GM18870 (cell line): ENCODE measurements at regions not wholly inside any gene's neighbourhood (a gene's known extent, or its start where the extent isn't known, plus 50 kb on each side); places are given as distances from the start of the nearest gene placed in this dataset.

Experiments
- ATAC-seq: cut with Tn5 transposase; IDR thresholded peaks from one replicate; pipeline ENCODE4 v1.9.1; 2021; ENCODE audit warnings: moderate library complexity; ENCODE audit not compliant: unreplicated experiment

DNA sequence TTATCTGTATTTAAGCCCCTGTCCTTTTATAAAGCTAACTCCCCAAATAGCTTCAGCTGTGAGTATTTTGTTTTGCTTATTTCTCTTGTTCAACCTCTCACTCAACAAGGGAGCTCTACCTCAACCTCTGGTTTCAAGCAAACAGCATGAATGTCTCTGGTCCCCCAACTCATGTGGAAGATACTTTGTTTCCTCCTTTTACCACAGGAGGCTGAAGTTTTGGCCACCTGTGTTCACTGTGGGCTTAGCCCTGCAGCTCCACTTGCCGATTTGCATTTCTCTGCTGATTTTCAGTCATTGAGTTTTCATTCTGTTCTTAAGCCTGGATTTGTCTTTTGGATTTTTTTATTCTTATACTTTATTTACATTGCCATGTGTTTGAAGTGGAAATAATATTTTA, 613.1 kb downstream of the USP25 start:
- ATAC-seq, result no peak

GRCh38 chr21:16343776-16344175, 614.0 kb downstream of the USP25 start:
- no peak for ATAC-seq

DNA sequence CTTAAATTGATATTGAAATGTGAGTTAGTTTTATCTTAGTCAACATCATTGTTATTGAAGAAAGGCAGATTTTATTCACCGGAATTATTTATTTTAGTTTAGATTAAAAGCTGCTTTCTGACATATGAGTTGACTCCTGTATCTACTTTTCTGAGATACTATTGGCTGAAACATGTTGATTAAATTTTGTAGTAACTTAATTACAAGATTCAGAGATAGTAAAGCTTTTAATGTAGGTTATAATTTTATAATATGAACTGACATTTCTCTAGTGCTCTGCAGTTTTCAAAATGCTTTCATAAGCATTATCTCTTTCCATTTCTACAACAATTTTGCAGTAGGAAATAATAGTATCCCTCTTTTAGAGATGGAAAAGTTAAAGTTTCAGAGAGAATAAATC, 616.0 kb downstream of the USP25 start:
- no peak for ATAC-seq

GRCh38 chr21:16347223-16347622, 617.4 kb downstream of the USP25 start:
- ATAC-seq, result no peak

DNA sequence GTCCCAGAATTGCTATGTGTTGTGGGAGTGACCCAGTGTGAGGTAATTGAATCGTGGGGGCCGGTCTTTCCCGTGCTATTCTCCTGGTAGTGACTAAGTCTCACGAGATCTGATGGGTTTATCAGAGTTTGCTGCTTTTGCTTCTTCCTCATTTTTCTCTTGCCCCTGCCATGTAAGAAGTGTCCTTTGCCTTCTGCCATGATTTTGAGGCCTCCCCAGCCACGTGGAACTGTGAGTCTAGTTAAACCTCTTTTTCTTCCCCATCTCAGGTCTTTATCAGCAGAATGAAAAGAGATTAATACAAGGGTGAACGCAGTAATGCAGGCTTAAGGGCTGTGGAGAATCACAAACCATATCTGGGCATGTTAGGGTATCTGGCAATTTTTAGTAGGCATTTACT, 624.0 kb downstream of the USP25 start:
- no peak for ATAC-seq

DNA sequence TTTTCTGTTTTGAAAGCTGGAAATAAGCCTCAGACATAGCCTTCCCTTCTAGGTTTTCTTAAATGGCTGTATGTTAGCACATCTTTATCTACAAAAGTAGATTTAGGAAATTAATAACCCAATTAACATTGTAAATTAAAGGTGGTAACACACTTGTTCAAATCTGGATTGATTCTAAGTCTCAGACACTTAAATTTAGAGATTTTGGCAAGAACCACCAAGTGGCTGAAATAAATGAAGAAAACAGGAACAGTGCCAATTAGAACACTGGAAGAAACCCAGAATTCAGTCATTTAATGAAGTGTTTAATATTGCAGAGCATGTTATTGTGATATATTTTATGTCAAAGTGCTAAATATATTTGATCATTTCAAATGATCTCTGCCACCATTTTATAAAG, 628.2 kb downstream of the USP25 start:
- ATAC-seq, result no peak

DNA sequence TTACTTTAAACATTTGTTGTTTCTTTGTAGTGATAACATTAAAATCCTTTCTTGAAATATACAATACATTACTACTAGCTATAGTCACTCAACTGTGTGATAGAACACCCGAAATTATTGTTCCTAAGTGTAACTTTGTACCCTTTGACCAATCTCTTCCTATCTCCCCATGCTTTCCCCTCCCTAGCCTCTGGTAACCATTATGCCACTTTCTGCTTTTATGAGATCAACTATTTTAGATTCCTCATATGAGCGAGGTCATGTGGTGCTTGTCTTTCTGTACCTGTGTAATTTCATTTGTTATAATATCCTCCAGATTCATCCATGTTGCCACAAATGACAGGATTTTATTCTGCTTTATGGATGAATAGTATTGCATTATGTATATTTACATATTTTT, 629.0 kb downstream of the USP25 start:
- no peak for ATAC-seq

GRCh38 chr21:16363100-16363499, 633.3 kb downstream of the USP25 start:
- ATAC-seq, result no peak

DNA sequence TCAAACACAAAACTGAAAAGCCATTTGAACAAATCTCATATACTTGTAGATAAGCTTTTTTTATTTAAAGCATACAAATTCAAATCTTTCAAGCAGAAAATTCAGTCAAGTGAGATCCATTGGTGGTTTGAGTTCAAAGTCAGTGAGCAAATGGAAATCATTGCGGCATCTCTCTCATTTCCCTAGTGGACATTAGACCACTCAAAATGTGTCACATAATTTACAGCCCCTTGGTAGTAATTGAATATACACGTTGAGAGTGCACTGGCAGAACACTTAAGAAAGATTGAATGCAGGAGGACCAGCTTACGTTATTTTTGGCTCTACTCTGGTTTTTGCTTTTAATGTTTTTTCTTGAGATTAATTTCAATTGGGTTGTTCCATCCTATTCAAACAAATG, 633.7 kb downstream of the USP25 start:
- ATAC-seq, result no peak

- ATAC-seq, result no peak
Measured at GRCh38 chr21:16366207-16366606, 636.4 kb downstream of the USP25 start.

DNA sequence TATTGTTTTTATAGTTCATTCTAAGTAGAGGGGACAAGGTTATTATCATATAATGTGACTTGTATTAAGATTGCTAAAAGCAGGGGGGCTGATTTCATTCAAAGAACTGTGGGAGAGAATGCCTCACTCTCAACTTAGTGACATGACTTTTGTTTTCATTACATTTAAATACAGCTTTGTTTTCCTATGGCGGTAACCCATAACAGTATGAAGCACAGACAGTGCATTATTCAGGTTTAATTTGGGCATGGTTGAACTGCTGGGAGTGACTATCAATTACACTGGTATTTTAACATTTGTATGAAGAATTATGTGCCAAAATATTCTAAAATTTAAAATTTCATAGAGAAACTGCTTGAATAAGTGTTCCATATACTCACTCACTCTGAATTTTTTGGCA, 637.3 kb downstream of the USP25 start:
- no peak for ATAC-seq

GRCh38 chr21:16370186-16370585, 640.4 kb downstream of the USP25 start:
- ATAC-seq, result no peak

DNA sequence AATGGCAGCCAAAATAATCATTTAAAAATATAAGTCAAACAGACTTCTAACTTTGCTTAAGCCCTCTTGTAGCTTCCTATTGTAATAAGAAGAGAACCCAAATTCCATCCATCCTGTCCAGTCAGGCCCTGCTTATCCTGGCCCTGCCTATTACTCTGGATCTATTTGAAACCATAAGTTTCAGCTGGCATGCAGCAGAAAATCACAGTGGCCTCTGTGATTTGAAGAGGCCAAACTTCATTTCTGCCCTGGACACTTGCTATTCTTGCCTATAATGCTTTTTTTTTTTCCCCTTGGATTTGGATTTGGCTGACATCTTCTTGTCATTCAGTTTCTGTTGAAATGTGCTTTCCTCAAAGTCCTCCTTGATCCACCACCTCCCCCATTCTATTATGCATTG, 642.8 kb downstream of the USP25 start:
- no peak for ATAC-seq

DNA sequence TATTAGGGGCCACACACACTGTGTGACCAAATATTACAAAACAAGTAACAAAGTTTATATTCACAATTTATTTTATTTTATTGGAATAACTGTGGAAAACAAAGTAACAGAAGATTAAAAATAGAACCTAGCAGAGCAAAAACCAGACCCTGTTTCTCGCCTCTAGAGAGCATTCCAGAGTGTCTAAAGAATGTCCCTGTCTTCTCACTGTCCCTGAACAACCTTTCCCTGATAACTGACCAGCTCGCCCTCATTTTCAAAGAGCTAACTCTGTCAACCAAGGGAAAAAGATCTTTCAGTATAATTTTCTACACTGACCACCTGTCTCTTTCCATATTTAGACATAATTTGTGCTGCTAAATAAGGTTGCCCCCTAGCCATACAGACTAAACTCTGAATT, 646.9 kb downstream of the USP25 start:
- ATAC-seq, result no peak

GRCh38 chr21:16377120-16377658, 647.4 kb downstream of the USP25 start:
- ATAC-seq, result no peak

- no peak for ATAC-seq
Measured at GRCh38 chr21:16377857-16378256, 648.1 kb downstream of the USP25 start.

DNA sequence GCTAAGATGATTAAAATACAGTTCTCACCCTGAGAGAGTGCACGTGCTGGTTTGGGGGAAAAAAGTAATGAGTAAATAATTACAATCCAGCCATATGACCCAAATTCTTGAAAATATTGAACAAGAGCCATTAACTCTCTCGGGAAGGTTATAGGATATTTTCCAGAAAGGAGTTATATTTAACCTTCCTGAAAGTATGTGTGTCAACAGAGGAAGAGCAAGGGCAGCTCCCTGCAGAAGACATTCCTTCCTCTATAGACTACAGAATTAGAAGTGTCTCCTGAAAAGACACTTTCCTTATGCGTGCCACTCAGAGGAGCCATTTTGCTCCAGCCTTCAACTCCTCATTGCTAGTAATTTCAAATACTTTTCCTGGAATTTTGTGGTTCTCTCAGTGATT, 648.7 kb downstream of the USP25 start:
- ATAC-seq, result no peak

DNA sequence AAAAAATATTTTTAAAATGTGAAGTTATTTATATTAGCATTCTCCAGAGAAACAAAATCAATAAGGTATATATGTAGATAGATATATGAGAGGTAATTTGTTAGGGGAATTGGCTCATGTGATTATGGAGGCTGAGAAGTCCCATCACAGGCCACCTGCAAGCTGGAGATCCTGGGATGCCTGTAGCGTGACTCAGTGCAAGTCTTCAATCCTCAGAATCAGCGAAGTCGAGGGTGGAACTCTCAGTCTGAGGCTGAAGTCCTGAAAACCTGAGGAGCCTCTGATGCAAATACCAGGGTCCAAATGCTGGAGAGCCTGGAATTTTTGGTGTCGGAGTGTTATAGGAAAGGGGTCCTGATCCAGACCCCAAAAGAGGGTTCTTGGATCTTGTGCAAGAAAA, 658.5 kb downstream of the USP25 start:
- ATAC-seq, result no peak

DNA sequence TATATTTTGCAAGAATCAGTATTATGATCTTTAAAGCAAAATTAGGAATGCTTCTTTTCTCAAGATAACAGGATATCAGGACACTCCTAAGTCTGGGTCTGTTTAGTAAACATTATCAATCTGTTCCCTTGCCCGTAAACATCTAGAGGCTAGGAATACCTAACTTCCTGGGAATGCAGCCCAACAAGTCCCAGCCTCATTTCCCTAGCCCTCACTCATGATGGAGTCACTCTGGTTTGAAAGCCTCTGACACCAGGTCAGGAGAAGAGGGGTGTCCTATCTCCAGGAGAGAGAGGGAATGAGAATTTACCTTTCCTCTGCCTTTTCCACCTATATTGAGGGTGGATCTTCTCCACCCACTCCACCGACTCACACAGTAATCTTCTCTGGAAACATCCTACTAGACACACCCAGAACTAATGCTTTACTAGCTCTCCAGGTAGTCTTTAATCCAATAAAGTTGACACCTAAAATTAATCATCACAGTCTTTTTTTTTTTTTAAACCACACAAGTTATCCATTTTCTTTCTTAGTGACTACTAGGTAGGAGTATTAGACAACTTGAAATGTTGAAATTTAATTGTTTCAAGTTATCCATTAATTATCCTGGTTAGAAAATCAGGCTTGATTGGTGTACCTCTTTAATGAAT, 659.3 kb downstream of the USP25 start:
- ATAC-seq, result no peak

DNA sequence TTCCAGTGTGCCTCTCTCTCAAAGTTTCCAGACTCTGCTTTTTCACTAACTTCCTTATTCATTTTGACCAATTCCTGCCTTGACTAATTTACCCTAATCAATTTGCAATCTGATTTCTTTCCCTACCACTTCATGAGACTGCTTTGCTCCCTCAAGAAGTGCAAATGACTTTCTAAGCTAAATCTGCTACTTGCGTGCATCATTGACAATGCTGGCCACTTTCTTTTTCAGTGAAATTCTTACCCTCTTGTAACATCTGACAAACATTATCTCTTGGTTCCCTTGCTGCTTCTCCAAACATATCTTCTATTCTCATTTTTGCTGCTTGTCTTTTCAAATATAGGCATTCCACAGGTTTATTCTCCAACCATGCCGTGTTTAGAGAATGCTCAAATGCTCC, 659.9 kb downstream of the USP25 start:
- ATAC-seq, result no peak

DNA sequence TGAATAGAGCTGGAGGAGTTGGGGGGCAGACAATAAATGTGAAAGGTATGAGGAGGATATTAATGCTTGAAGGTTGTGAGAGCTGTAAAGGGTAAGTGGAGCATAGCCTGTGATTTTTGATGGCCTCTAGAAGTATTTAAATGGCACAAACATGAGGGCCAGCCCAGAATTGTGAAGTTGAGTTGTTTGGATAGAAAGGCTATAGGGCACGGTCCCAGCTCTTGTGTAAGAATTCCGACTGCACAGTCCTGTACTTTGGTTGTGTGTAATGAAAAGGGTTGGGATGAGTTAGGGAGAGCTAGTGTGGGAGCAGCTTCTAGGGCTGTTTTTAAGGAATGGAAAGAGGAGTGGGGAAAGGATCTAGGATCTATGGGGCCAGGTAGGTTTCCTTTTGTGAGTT, 665.5 kb downstream of the USP25 start:
- ATAC-seq, result no peak

DNA sequence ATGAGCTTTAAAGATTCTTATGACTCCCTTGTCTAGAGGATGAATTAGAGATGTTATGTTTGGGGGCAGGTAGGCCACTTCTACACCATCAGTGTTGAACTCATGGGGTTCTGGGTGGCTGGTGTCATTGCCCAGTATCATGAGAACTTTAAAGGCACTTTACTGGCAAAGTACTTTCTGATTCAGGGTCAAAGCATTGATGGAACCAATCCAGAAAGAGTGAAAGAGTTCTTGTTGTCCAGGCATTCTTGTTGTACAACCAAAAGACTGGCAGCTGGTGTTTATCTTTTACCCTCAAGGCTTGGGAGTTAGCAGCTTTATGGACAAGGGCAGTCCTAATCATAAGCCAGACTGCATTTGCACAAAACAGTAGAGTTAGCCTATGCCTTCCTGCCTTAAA, 673.0 kb downstream of the USP25 start:
- ATAC-seq, result no peak

DNA sequence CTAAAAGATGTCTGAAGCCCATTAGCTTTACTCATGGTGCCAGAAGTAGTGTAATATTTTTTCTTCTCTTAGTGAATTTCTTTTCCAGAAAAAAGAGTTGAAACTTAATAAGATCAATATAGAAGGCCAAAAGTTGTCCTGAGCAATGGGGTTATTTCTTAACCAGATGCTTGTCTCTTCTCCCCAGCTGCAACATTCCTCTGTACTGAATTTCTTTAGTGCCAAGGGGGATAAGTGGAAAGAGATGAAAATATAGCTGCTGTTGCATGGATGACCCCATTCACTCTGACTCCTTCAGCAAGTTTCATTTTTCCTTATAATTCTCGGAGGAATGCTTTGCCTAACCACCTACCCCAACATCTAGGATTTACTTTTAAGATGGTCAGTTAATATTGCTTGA, 675.0 kb downstream of the USP25 start:
- no peak for ATAC-seq
